HepG2 (cell line): ENCODE measurements at regions not wholly inside any gene's neighbourhood (a gene's known extent, or its start where the extent isn't known, plus 50 kb on each side); places are given as distances from the start of the nearest gene placed in this dataset.
A peak's percentile ranks its signal among the peaks of the same experiment; 100 is the strongest.
"Not testable (repeated sequence)": the region's sequence is repeated elsewhere in the genome, so short reads cannot be mapped to it uniquely, and the experiment has no call there.

ENCODE experiments used
- ATAC-seq: fragments of 200-7000 bp; cut with Tn5 transposase; 3 replicates; pipeline ENCODE4 v1.9.1; 2020; ENCODE audit warnings: mild to moderate bottlenecking, moderate library complexity
- BruUV-seq: library from RNA; stranded (reverse); fragments of 400-500 nt; replicated peaks from 2 replicates; lab custom pipeline; 2021; lab: Mats Ljungman, UMichigan
- CTCF ChIA-PET: fragments of 300-600 bp; formaldehyde crosslinking; extraction: SDS; loops from one replicate; lab custom pipeline; 2021; ENCODE audit warnings: low total read pairs, inconsistent platforms, low intra/inter-chr PET ratio; lab: Yijun Ruan, JAX
- POLR2A ChIA-PET: fragments of 350-600 bp; sonication (Branson Sonifier 250); formaldehyde crosslinking; loops from one replicate; lab custom pipeline; 2020; ENCODE audit warnings: antibody characterized with exemption, inconsistent platforms; lab: Yijun Ruan, JAX
- DNase-seq: peaks from one replicate; pipeline ENCODE4 v3.0.0-alpha.2; 2015; ENCODE audit warnings: low spot score
- FAIRE-seq: peaks from 3 replicates; lab custom pipeline; 2011; peaks lifted over from hg19 to GRCh38; lab: Jason Lieb, UNC
- H2AFZ ChIP-seq: one replicate; pipeline ENCODE4 v1.6.1; 2011; ENCODE audit warnings: low read length, inconsistent platforms
- H3K27ac ChIP-seq: fragments of 300-600 bp; 3 replicates; pipeline ENCODE4 v1.8.0; 2011; ENCODE audit warnings: mixed run types, mild to moderate bottlenecking, mixed read lengths, low read length, inconsistent platforms; ENCODE audit not compliant: insufficient read depth; ENCODE audit errors: extremely low read length
- H3K27me3 ChIP-seq, 2 experiments: fragments of 200-600 bp in 1 of 2; 2 replicates in 1 of 2; 3 replicates in 1 of 2; pipeline versions ENCODE4 v1.6.0 to v1.8.0; 2011; ENCODE audit warnings: low read length in 2 of 2, mild to moderate bottlenecking in 2 of 2, moderate library complexity in 2 of 2, inconsistent platforms in 1 of 2; ENCODE audit not compliant: insufficient read depth in 2 of 2, control insufficient read depth in 1 of 2
- H3K36me3 ChIP-seq, 2 experiments: fragments of 200-600 bp in 1 of 2; replicated peaks in 1 of 2; 2 replicates in 1 of 2; 3 replicates in 1 of 2; pipeline versions ENCODE4 v1.5.1 to v1.8.0; 2011; ENCODE audit warnings: low read length in 2 of 2, inconsistent platforms in 1 of 2; ENCODE audit not compliant: insufficient read depth in 2 of 2, control insufficient read depth in 1 of 2
- H3K4me1 ChIP-seq: 2 replicates; pipeline ENCODE4 v1.5.1; 2012; ENCODE audit warnings: low read length, inconsistent platforms; ENCODE audit not compliant: insufficient read depth
- H3K4me2 ChIP-seq: 2 replicates; pipeline ENCODE4 v1.6.0; 2011; ENCODE audit warnings: low read depth, low read length, inconsistent platforms
- H3K4me3 ChIP-seq, 3 experiments: fragments of 200-600 bp in 1 of 3; sonication (generic), shearing (Covaris generic) in 1 of 3; replicated peaks in 1 of 3; 2 replicates each; pipeline ENCODE4 v1.5.1; 2011 to 2016; ENCODE audit warnings: low read length in 3 of 3, inconsistent platforms in 2 of 3, low read depth in 2 of 3, mild to moderate bottlenecking in 2 of 3, control low read depth in 1 of 3, mixed read lengths in 1 of 3; ENCODE audit not compliant: insufficient read depth in 1 of 3
- H3K79me2 ChIP-seq: one replicate; pipeline ENCODE4 v1.6.1; 2011; ENCODE audit warnings: low read length, inconsistent platforms; ENCODE audit not compliant: insufficient read depth
- H3K9ac ChIP-seq: 2 replicates; pipeline ENCODE4 v1.6.0; 2011; ENCODE audit warnings: mild to moderate bottlenecking, low read depth, low read length, inconsistent platforms; ENCODE audit not compliant: insufficient read depth
- H3K9me3 ChIP-seq: 2 replicates; pipeline ENCODE4 v1.5.1; 2012; ENCODE audit warnings: mild to moderate bottlenecking, low read length
- H4K20me1 ChIP-seq: 2 replicates; pipeline ENCODE4 v1.6.0; 2011; ENCODE audit warnings: inconsistent platforms, mild to moderate bottlenecking, low read length, moderate library complexity; ENCODE audit not compliant: insufficient read depth
- ATF7 ChIP-seq, 2 experiments: fragments of 450-650 bp in 1 of 2; sonication (generic) in 1 of 2; formaldehyde crosslinking in 1 of 2; IDR thresholded peaks; 2 replicates each; pipeline versions ENCODE4 v1.4.0 to v1.6.1; 2016 to 2020; ENCODE audit warnings: antibody characterized with exemption in 1 of 2, mild to moderate bottlenecking in 1 of 2, missing genetic modification reagents in 1 of 2
- SP5 ChIP-seq: IDR thresholded peaks from 2 replicates; pipeline ENCODE4 v1.6.1; 2016; ENCODE audit warnings: low read depth, borderline replicate concordance
- ZNF75D ChIP-seq: sonication (generic); formaldehyde crosslinking; IDR thresholded peaks from 2 replicates; pipeline ENCODE4 v1.8.1; 2023; ENCODE audit warnings: missing genetic modification reagents, mild to moderate bottlenecking, borderline replicate concordance
- WGBS: methylation state at CpG from one replicate; pipeline ENCODE4 v1.1.6; 2017; ENCODE audit warnings: low lambda C conversion rate; 5-methylcytosine and 5-hydroxymethylcytosine counted together
- in situ Hi-C: cut with HindIII; loops from 2 replicates; pipeline ENCODE4 v1.10.0; 2017; ENCODE audit warnings: low pct_unique_long_range_greater_than_20kb; ENCODE audit not compliant: extremely low pct_ligation_motif_present
- intact Hi-C: fragments of 100-400 bp; cut with micrococcal nuclease; formaldehyde crosslinking; loops from one replicate; pipeline ENCODE4 v1.10.0; 2022; ENCODE audit not compliant: unreplicated experiment

DNA sequence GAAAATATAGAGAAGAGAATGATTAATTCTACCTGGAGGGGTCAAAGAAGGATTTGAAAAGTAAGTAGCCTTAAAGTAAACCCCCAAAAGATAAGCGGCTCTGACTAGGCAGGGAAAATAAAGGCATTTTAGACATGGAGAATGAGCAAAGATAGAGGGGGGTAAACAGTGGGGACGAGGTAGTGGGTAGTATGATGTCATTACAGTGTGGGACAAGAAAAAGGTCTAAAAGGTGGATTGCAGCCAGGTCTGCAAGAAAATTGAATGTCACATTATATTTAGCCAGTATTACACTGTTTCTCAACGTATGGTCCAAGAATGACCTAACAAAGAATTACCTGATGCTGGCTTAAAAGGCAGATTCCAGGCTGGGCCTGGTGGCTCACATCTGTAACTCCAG, 55.8 kb upstream of the CIT start:
- BruUV-seq = no TSS peak
- in situ Hi-C loops (no loop called here), intact Hi-C loops (no loop called here)
- Histone ChIP-seq H3K27me3 (peaks cover 0 to 3% of the 10 kb centered on the region in 2 experiments; a peak in 1 of 5 replicates), H3K27ac (no peak overlapping the region), H3K36me3 (no peaks in the 10 kb centered on the region), H3K9ac (no peak overlapping the region), H3K79me2 (no peaks in the 10 kb centered on the region), H3K4me1 (no peaks in the 10 kb centered on the region), H3K4me3 (no peak overlapping the region), H4K20me1 (no peaks in the 10 kb centered on the region), H3K4me2 (no peak overlapping the region), H3K9me3 (no peaks in the 10 kb centered on the region), H2AFZ (no peak overlapping the region)
- ATAC-seq (no peak), DNase-seq (no peak), FAIRE-seq (no peak)
- POLR2A ChIA-PET = no interaction called here
- TF ChIP-seq SP5 (CRISPR knock-in tag) = no peak
- TF ChIP-seq ZNF75D (CRISPR knock-in tag) = no peak
- TF ChIP-seq ATF7 (IDR thresholded peaks at IDR 0.05) = peak; percentile 69
- TF ChIP-seq ATF7 (CRISPR knock-in tag; IDR thresholded peaks at IDR 0.05) = no peak
- 17% methylated on average over 3 of the region's 3 CpGs for WGBS
- CTCF ChIA-PET = no interaction called here

DNA sequence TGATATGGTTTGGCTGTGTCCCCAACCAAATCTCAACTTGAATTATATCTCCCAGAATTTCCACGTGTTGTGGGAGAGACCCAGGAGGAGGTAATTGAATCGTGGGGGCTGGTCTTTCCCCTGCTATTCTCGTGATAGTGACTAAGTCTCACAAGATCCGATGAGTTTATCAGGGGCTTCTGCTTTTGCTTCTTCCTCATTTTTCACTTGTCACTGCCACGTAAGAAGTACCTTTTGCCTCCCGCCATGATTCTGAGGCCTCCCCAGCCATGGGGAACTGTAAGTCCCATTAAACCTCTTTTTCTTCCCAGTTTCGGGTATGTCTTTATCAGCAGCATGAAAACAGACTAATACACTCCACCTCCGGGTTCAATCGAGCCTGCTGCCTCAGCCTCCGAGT, 54.3 kb upstream of the BICDL1 start:
- DNase-seq, H3K79me2 ChIP-seq, H3K9ac ChIP-seq, H3K27ac ChIP-seq, H3K4me1 ChIP-seq, H3K9me3 ChIP-seq, H4K20me1 ChIP-seq, FAIRE-seq, H3K4me3 ChIP-seq, CTCF ChIA-PET, POLR2A ChIA-PET, in situ Hi-C loops, H2AFZ ChIP-seq, ATAC-seq, BruUV-seq, H3K4me2 ChIP-seq, H3K27me3 ChIP-seq, H3K36me3 ChIP-seq: not testable (repeated sequence)
- intact Hi-C loops = loop anchor here (5.0 kb wide), 1 partner anchor 32 kb away; no protein-coding TSS in a partner anchor
- 37% methylated on average over 10 of the region's 10 CpGs for WGBS
